Posterior cingulate gyrus (tissue), 11 donors: ENCODE measurements at regions not wholly inside any gene's neighbourhood (a gene's known extent, or its start where the extent isn't known, plus 50 kb on each side); places are given as distances from the start of the nearest gene placed in this dataset.

Experiments used
- DNase-seq, 10 donors: peaks; one replicate each; pipeline versions ENCODE4 v3.0.0 to v3.0.0-alpha.2; 2020 to 2021; ENCODE audit warnings: mixed read lengths in 3 of 10
- intact Hi-C: fragments of 100-400 bp; cut with DNase I; formaldehyde crosslinking; loops from one replicate; pipeline ENCODE4 v1.15.1; 2023

DNA sequence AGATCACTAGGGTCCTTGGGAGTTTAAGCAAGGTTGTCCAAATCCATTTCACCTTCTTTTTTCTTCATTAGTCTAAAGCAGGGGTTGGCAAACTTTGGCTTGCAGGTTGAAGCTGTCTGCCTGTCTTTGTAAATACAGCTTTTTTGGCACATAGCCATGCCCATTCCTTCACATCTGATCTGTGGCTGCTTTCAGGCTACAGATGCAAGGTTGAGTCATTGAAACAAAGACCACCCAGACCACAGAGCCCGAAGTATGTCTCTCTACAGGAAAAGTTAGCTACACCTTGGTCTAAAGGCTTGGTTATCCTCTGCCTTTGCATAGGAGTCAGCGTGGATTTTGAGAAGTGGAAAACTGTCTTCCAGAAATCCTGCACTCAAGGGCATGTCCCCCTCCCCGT lies 238.1 kb upstream of the STS start:
- no peak for DNase-seq
- intact Hi-C loops = no loop called here

DNA sequence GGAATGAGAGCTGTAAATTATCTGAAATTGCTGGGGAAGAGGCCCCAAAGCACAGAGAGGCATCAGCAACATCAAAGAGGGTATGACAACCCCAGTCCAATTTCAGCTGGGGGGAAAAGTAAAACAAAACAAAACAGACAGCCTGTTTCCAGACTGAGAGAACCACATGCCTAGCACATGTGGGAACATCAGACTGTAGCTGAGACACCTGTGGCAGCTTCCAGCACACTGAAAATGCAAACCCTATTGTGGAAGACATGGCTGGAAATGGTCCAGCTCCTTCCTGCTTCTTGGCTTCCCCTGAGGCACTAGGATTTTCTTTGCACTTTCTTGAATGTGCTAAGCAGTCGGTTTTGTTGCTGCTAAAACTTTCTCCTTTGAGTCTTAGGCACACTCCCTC lies 240.9 kb upstream of the STS start:
- intact Hi-C loops = no loop called here
- DNase-seq = no peak

DNA sequence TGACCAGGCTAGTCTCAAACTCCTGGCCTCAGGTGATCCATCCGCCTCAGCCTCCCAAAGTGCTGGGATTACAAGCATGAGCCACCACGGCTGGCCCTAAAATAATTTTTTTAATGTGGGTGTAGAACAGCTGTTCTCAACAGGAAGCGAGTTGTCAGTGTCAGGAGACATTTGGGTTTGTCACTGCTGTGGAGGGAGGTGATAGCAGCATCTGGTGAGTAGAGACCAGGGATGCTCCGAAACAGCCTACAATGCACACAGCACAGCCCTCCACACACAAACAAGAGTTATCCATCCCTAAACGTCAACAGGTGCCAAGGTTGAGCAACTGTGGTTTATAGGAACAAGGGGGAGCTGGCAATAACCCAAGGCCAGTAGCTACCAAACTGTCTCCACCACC lies 243.4 kb upstream of the STS start:
- intact Hi-C loops = no loop called here
- no peak for DNase-seq

- intact Hi-C loops = no loop called here
- no peak for DNase-seq
Observed at GRCh38 chrX:6898371-6898770, 249.1 kb upstream of the STS start.

GRCh38 chrX:6891404-6891803 lies 256.1 kb upstream of the STS start:
- intact Hi-C loops = no loop called here
- DNase-seq = no peak

GRCh38 chrX:6890544-6891261 lies 256.8 kb upstream of the STS start:
- DNase-seq = no peak
- intact Hi-C loops = no loop called here

DNA sequence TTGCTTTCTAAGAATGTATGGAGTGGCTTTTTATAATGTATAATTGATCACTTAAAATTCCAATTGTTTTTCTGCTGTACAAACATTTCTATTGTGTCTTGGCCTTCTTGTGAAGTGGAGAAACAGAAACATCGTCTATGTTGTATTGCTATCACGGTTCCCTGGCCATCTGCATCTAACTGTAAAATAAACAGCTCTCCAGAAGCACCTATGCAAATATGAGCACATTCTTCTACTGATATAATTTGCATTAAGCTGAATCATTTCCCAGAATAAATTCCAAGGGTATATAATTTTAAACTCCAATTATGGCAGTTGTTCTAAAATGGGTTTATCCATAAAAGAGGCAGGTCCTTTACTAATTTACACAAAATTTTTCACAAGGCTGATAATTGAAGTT lies 261.6 kb upstream of the STS start:
- intact Hi-C loops = no loop called here
- no peak for DNase-seq

GRCh38 chrX:6885396-6885795 lies 262.1 kb upstream of the STS start:
- no peak for DNase-seq
- intact Hi-C loops = no loop called here

GRCh38 chrX:6861456-6861855 lies 286.1 kb upstream of the STS start:
- intact Hi-C loops = no loop called here
- DNase-seq = no peak

- no peak for DNase-seq
- intact Hi-C loops = no loop called here
Observed at GRCh38 chrX:6857749-6858148, 289.8 kb upstream of the STS start.

DNA sequence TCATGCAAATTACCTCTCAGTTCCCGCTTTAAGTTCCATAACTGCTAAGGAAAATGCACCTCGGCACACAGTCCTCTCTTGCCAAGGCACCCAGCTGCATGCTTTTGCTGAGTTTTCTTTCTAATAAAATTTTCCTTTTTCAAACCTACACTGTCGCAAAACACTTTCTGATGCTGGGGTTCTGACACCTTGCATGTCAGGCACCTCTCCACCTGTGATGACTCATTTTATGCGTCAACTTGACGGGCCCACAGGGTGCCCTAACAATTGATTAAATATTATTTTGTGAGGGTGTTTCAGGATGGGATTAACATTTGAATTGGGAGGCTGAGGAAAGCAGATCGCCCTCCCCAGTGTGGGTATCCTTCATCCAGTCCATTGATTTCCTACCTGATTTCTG lies 291.0 kb upstream of the STS start:
- intact Hi-C loops = no loop called here
- DNase-seq = no peak

DNA sequence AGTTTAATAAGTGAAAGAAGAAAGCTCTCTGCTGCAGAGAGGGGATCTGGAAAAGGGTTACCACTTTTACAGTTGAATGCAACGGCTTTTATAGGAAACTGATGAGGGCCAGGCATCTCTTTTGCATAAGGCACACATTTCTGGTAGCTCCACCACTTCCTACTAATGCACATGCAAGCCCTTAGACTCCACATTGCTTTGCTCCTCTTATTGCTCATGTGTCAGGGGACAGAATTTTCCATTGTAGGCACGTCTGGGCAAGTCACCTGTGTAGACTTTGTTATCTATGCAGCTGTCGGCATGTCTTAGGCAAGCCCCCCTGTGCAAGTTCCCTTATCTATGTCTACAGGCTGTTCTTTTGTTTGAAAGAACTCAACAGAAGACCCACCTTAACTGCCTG lies 294.6 kb upstream of the STS start:
- no peak for DNase-seq
- intact Hi-C loops = no loop called here

GRCh38 chrX:6852121-6852520 lies 295.4 kb upstream of the STS start:
- intact Hi-C loops = no loop called here

DNA sequence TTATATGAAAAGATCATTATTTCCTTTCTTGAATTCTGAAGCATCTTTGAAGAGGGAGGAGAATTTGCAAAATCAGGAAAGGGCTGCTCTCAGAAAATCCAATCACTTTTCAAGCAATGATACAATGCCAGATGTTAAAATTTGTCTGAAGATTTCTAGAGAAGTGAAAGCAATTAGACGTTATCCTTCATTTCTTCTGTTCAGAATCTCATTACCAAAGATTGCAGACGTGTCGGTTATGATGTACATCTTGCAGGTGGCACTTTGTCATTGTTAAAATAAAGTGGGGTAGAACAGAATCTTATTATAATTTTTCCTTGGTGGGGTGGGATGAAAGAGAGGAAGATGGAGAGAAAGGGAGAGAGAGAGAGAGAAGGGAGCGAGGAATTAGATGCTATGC lies 296.4 kb upstream of the STS start:
- intact Hi-C loops = no loop called here
- no peak for DNase-seq

More at GRCh38 chrX:6852121-6852520, 295.4 kb upstream of the STS start:
- no peak for DNase-seq

GRCh38 chrX:6849716-6850414 lies 297.6 kb upstream of the STS start:
- intact Hi-C loops = no loop called here
- no peak for DNase-seq

GRCh38 chrX:6832619-6833018 lies 297.7 kb upstream of the VCX3A start:
- DNase-seq = no peak

DNA sequence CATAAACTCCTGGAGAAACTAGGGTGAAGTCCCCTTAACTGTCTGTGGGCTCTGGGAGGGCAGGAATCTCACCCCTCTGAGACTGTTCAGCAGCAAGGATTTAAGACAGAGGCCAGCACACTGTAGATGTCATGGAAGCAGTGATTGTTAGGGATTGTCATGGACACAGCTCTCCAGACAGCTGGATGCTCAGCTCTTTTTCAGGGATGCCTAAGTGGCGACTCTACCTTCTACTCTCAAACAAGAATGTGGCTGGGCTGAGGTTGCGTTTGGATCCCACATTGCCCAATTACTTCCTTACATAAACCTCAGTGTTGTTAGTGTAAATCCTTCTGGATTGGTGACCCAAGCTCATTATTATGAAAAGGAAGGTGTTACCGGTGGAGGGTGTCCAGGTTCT lies 291.9 kb upstream of the VCX3A start:
- intact Hi-C loops = no loop called here
- DNase-seq = no peak

More at GRCh38 chrX:6832619-6833018, 297.7 kb upstream of the VCX3A start:
- intact Hi-C loops = no loop called here

GRCh38 chrX:6821730-6822129 lies 286.8 kb upstream of the VCX3A start:
- DNase-seq = no peak
- intact Hi-C loops = no loop called here

- intact Hi-C loops = no loop called here
Observed at GRCh38 chrX:6813836-6814370, 279.0 kb upstream of the VCX3A start.

GRCh38 chrX:6812087-6812486 lies 277.2 kb upstream of the VCX3A start:
- intact Hi-C loops = no loop called here

More at GRCh38 chrX:6813836-6814370, 279.0 kb upstream of the VCX3A start:
- DNase-seq = no peak

GRCh38 chrX:6810776-6811175 lies 275.9 kb upstream of the VCX3A start:
- no peak for DNase-seq
- intact Hi-C loops = no loop called here

More at GRCh38 chrX:6812087-6812486, 277.2 kb upstream of the VCX3A start:
- no peak for DNase-seq

DNA sequence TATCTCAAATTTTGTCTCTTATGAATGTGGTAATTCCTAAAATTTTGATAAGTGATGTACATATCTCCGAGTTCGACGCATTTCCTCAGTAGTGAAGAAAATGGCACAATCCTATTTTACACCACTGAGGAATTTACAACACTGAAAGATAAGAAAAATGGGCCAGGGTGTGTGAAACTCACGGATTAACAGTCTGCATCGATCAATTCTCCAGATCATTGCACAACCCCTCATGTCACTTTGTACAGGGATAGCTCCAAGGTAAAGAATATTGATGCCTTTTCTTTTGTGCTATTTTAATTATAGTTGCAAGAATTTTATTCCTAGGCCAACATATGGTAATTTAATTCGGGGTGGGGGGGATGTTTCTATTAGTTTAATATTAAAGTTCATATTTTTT lies 268.7 kb upstream of the VCX3A start:
- intact Hi-C loops = no loop called here
- no peak for DNase-seq
